Suprapubic skin (tissue), 4 donors: ENCODE measurements at regions not wholly inside any gene's neighbourhood (a gene's known extent, or its start where the extent isn't known, plus 50 kb on each side); places are given as distances from the start of the nearest gene placed in this dataset.

Experiments used
- DNase-seq, 2 donors: peaks; one replicate each; pipeline ENCODE4 v3.0.0-alpha.2; 2019; ENCODE audit warnings: low spot score in 2 of 2
- H3K27ac ChIP-seq: fragments of 200-600 bp; sonication (generic); one replicate; pipeline ENCODE4 v1.5.1; 2019
- H3K27me3 ChIP-seq: fragments of 200-600 bp; sonication (generic); one replicate; pipeline ENCODE4 v1.5.1; 2019
- H3K36me3 ChIP-seq: fragments of 200-600 bp; sonication (generic); one replicate; pipeline ENCODE4 v1.5.1; 2019
- H3K4me1 ChIP-seq: fragments of 200-600 bp; sonication (generic); one replicate; pipeline ENCODE4 v1.5.1; 2019
- H3K4me3 ChIP-seq: fragments of 200-600 bp; sonication (generic); one replicate; pipeline ENCODE4 v1.5.1; 2019; ENCODE audit warnings: mild to moderate bottlenecking
- H3K9me3 ChIP-seq: fragments of 200-600 bp; sonication (generic); one replicate; pipeline ENCODE4 v1.5.1; 2019
- CTCF ChIP-seq, 2 donors: fragments of 200-600 bp in 1 of 2; fragments of 450-650 bp in 1 of 2; sonication (generic) in 1 of 2; IDR thresholded peaks; one replicate each; pipeline ENCODE4 v1.5.1; 2016 to 2019; ENCODE audit warnings: antibody characterized with exemption in 2 of 2, mild to moderate bottlenecking in 1 of 2, moderate library complexity in 1 of 2
- EP300 ChIP-seq: sonication (generic); formaldehyde crosslinking; IDR thresholded peaks from one replicate; pipeline ENCODE4 v1.6.1; 2017; ENCODE audit warnings: antibody characterized with exemption
- POLR2A ChIP-seq, 2 donors: fragments of 450-650 bp; IDR thresholded peaks; one replicate each; pipeline ENCODE4 v1.6.1; 2017; ENCODE audit warnings: antibody characterized with exemption in 2 of 2, mild to moderate bottlenecking in 2 of 2, moderate library complexity in 2 of 2
- POLR2AphosphoS5 ChIP-seq, 3 donors: sonication (generic); formaldehyde crosslinking; IDR thresholded peaks; one replicate each; pipeline ENCODE4 v1.6.1; 2017; ENCODE audit warnings: antibody characterized with exemption in 3 of 3
- WGBS: methylation state at CpG from one replicate; pipeline ENCODE4 v1.1.5; 2018; 5-methylcytosine and 5-hydroxymethylcytosine counted together

GRCh38 chr14:66365388-66365787 lies 120.8 kb upstream of the CCDC196 start:
- 99% methylated on average over 4 of the region's 4 CpGs for WGBS
- TF ChIP-seq POLR2AphosphoS5 (IDR thresholded peaks at IDR 0.05) (no peak), CTCF (IDR thresholded peaks at IDR 0.05) (no peak), EP300 (no peak), POLR2A (IDR thresholded peaks at IDR 0.05) (no peak)
- no peaks in the 10 kb centered on the region for H3K9me3 ChIP-seq
- no peaks in the 10 kb centered on the region for H3K27me3 ChIP-seq
- no peak overlapping the region for H3K4me3 ChIP-seq
- no peak overlapping the region for H3K27ac ChIP-seq
- no peaks in the 10 kb centered on the region for H3K4me1 ChIP-seq
- H3K36me3 ChIP-seq = no peaks in the 10 kb centered on the region
- DNase-seq = no peak

- no peak for DNase-seq
- H3K4me3 ChIP-seq = no peak overlapping the region
- no peaks in the 10 kb centered on the region for H3K36me3 ChIP-seq
- 81% methylated on average over 4 of the region's 4 CpGs for WGBS
- no peak overlapping the region for H3K27ac ChIP-seq
- no peaks in the 10 kb centered on the region for H3K9me3 ChIP-seq
- H3K27me3 ChIP-seq = no peaks in the 10 kb centered on the region
- H3K4me1 ChIP-seq = no peaks in the 10 kb centered on the region
- TF ChIP-seq CTCF (IDR thresholded peaks at IDR 0.05) = no peak
- no peak for TF ChIP-seq POLR2AphosphoS5 (IDR thresholded peaks at IDR 0.05)
- TF ChIP-seq POLR2A (IDR thresholded peaks at IDR 0.05) = no peak
- TF ChIP-seq EP300 = no peak
These were observed 116.9 kb upstream of the CCDC196 start for GRCh38 chr14:66369157-66369697.

GRCh38 chr14:66371776-66372175 lies 114.4 kb upstream of the CCDC196 start:
- no peak for TF ChIP-seq POLR2A (IDR thresholded peaks at IDR 0.05)
- Histone ChIP-seq H3K9me3 (no peaks in the 10 kb centered on the region), H3K36me3 (no peaks in the 10 kb centered on the region), H3K4me1 (no peaks in the 10 kb centered on the region), H3K4me3 (no peak overlapping the region), H3K27me3 (no peaks in the 10 kb centered on the region), H3K27ac (no peak overlapping the region)
- 50% methylated on average over 2 of the region's 2 CpGs for WGBS
- no peak for DNase-seq

GRCh38 chr14:66375046-66375964 lies 110.9 kb upstream of the CCDC196 start:
- Histone ChIP-seq H3K27me3 (no peaks in the 10 kb centered on the region), H3K9me3 (no peaks in the 10 kb centered on the region), H3K4me3 (no peak overlapping the region), H3K27ac (no peak overlapping the region), H3K36me3 (no peaks in the 10 kb centered on the region), H3K4me1 (peaks cover 6% of the 10 kb centered on the region)
- WGBS = 87% methylated on average over 5 of the region's 5 CpGs
- TF ChIP-seq EP300 = no peak
- TF ChIP-seq POLR2A (IDR thresholded peaks at IDR 0.05) = no peak
- no peak for TF ChIP-seq CTCF (IDR thresholded peaks at IDR 0.05)
- TF ChIP-seq POLR2AphosphoS5 (IDR thresholded peaks at IDR 0.05) = no peak
- no peak for DNase-seq

- no peak overlapping the region for H3K4me3 ChIP-seq
- no peaks in the 10 kb centered on the region for H3K9me3 ChIP-seq
- no peaks in the 10 kb centered on the region for H3K27me3 ChIP-seq
- no peak overlapping the region for H3K27ac ChIP-seq
- H3K36me3 ChIP-seq = no peaks in the 10 kb centered on the region
- no peak for DNase-seq
- H3K4me1 ChIP-seq = peaks cover 6% of the 10 kb centered on the region
- TF ChIP-seq POLR2A (IDR thresholded peaks at IDR 0.05) = no peak
- 96% methylated on average over 1 of the region's 1 CpG for WGBS
These were observed 108.6 kb upstream of the CCDC196 start for GRCh38 chr14:66377574-66377973.

GRCh38 chr14:66378712-66379505 lies 107.3 kb upstream of the CCDC196 start:
- WGBS = 81% methylated on average over 4 of the region's 4 CpGs
- no peak for TF ChIP-seq POLR2A (IDR thresholded peaks at IDR 0.05)
- TF ChIP-seq CTCF (IDR thresholded peaks at IDR 0.05) = no peak
- TF ChIP-seq POLR2AphosphoS5 (IDR thresholded peaks at IDR 0.05) = no peak
- TF ChIP-seq EP300 = no peak
- DNase-seq = no peak
- no peaks in the 10 kb centered on the region for H3K27me3 ChIP-seq
- no peaks in the 10 kb centered on the region for H3K36me3 ChIP-seq
- peaks cover 12% of the 10 kb centered on the region for H3K4me1 ChIP-seq
- no peak overlapping the region for H3K4me3 ChIP-seq
- no peaks in the 10 kb centered on the region for H3K9me3 ChIP-seq
- H3K27ac ChIP-seq = no peak overlapping the region
